ENCODE measurements at regions not wholly inside any gene's neighbourhood (a gene's known extent, or its start where the extent isn't known, plus 50 kb on each side); places are given as distances from the start of the nearest gene placed in this dataset.

DNA sequence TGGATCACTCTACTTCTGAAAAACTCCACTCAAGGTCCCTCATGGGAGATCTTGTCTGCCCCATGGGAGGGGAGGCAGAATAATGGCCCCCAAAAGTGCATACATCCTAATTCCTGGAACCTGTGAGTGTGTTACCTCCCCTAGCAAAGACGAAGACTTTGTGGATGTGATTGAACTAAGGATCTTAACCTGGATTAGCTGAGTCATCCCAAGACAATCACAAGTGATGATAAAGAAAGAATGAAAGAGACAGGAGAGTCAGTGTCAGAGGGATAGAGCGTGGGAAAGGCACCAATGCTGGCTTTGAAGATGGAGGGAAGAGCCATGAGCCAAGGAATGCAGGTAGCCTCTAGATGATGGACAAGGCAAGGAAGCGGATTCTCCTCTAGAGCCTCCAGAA is 374.7 kb upstream of the DYNLRB2 start:
- H3K4me1 ChIP-seq, result no peaks in the 10 kb centered on the region
- no peaks in the 10 kb centered on the region for H3K27me3 ChIP-seq
- no peak for DNase-seq
- H3K27ac ChIP-seq, result no peak overlapping the region
- TF ChIP-seq CTCF (IDR thresholded peaks at IDR 0.05), result no peak
- H3K9me3 ChIP-seq, result no peaks in the 10 kb centered on the region
- H3K36me3 ChIP-seq, result no peaks in the 10 kb centered on the region
- intact Hi-C loops (cut with DNase I), result no loop called here
- ATAC-seq, result no peak
- no peak overlapping the region for H3K4me3 ChIP-seq

DNA sequence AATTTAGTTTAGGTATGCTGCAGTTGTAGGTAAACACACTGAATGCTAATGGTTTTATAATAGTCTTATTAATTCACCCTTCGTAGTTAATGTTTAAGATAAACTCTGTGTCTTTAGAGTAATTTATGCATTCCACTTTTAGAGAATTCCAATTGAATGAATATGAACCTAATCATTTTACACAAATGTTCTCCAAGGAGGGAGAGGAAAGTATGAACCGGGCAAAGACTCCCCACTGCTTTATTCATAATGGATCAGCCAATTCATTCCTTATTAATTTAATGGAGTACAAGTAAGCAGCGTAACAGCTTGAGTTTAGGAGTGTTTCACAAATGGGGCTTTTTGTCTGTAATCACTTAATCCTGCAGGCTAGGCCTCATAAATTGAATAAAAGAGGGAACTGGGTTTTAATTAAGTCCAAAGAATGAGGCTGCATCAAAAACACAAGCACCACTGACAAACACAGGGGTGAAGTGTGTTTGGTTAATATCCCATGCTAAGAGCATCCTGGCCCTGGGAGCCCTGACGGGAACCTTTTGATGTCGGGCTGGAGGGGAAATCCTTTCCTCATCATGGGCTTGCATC is 375.7 kb upstream of the DYNLRB2 start:
- no peaks in the 10 kb centered on the region for H3K36me3 ChIP-seq
- H3K27me3 ChIP-seq, result no peaks in the 10 kb centered on the region
- intact Hi-C loops (cut with DNase I), result no loop called here
- H3K4me1 ChIP-seq, result no peaks in the 10 kb centered on the region
- H3K4me3 ChIP-seq, result no peak overlapping the region
- H3K27ac ChIP-seq, result no peak overlapping the region
- ATAC-seq (no peak), DNase-seq (no peak)
- no peaks in the 10 kb centered on the region for H3K9me3 ChIP-seq
- no peak for TF ChIP-seq CTCF (IDR thresholded peaks at IDR 0.05)

DNA sequence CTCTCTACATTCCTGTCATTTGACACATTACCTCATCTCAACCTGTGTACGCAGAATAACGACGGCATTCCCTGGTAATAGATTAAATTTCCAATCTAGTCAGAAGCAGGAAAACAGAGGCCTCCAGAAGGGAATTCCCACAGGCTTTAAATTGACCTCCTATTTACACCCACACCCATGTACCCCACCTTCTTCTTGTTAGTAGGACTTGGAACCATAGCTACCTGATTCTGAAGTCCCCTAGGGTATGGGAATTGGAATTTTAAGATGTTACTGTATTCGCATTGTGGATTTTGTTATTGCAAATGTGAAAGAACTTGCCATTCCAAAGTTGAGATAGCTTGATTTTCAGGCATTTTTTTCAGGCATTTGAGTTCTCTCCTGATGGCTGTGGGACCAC is 377.5 kb upstream of the DYNLRB2 start:
- ATAC-seq (no peak), DNase-seq (no peak)
- TF ChIP-seq CTCF (IDR thresholded peaks at IDR 0.05), result no peak
- Histone ChIP-seq H3K4me1 (no peaks in the 10 kb centered on the region), H3K27ac (no peak overlapping the region), H3K4me3 (no peak overlapping the region), H3K27me3 (no peaks in the 10 kb centered on the region), H3K9me3 (no peaks in the 10 kb centered on the region), H3K36me3 (no peaks in the 10 kb centered on the region)
- intact Hi-C loops (cut with DNase I), result no loop called here

DNA sequence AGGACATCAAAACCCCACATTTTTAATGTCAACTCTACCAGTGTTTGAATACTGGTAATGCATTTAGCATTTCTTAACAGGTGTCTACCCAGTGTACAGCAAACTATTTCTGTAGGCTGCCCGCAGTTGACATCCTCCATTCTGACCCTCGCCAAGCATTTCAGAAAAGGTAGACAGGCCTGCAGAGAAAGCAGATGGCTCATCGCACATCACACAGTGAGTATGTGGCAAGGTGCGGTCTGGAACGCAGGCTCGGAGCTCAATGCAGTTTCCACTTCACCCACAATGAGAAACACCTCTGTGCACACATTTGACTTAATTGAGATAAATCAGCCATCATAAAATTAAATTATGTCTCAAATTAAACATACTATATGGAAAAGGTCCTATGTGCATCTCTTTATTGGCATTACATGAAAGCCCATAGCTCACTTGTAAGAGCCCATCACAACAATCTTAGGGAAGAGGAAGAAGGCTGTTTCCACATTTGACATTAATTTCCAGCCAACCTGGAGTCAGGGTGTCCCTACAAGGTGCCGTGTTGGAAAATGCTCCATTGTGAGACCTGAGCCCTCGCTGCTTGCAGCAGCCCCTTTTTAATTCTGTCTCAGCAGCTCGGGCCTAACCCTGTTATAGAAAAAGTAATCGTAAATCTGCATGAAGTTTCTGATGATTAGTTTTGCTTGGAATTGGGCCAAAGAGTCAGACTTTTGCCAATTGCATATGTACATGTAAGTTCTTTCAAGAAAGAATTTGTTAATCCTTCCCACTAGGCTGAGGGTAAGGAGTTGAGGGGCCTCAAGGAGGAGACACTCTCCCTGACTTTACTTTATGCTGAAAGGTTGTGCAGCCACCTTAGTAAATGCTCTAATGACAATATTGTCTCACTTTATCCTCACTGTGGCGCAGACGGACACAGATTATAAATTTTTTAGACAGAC is 378.7 kb upstream of the DYNLRB2 start:
- H3K36me3 ChIP-seq, result no peaks in the 10 kb centered on the region
- H3K27me3 ChIP-seq, result no peaks in the 10 kb centered on the region
- no peaks in the 10 kb centered on the region for H3K9me3 ChIP-seq
- intact Hi-C loops (cut with DNase I), result no loop called here
- TF ChIP-seq CTCF (IDR thresholded peaks at IDR 0.05), result no peak
- ATAC-seq (no peak), DNase-seq (no peak)
- H3K4me1 ChIP-seq, result no peaks in the 10 kb centered on the region
- no peak overlapping the region for H3K4me3 ChIP-seq
- H3K27ac ChIP-seq, result no peak overlapping the region

DNA sequence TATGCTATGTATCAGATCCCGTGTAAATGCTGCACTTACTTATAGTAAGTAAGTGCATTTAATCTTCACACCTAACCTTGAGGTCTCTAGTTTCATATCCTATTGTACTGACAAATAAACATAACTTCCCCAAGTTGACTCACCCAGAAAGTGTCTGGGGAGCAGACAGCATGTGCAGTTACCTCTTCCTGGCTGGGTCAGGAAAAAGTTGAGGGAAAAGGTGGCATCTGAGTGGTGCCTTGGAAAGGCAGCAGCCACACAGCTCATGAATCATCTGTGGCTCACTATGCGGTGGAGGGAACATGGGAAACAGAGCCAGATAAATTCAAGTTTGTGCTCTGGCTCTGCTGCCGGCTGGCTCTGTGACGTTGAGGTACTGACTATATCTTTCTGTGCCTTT is 382.0 kb upstream of the DYNLRB2 start:
- Histone ChIP-seq H3K36me3 (no peaks in the 10 kb centered on the region), H3K4me3 (no peak overlapping the region), H3K27ac (no peak overlapping the region), H3K27me3 (no peaks in the 10 kb centered on the region), H3K4me1 (no peaks in the 10 kb centered on the region), H3K9me3 (no peaks in the 10 kb centered on the region)
- ATAC-seq (no peak), DNase-seq (no peak)
- intact Hi-C loops (cut with DNase I), result no loop called here
- TF ChIP-seq CTCF (IDR thresholded peaks at IDR 0.05), result no peak

Measured in upper lobe of right lung (tissue), 1 donor.